Muscle layer of colon (tissue), 2 donors: ENCODE measurements at regions not wholly inside any gene's neighbourhood (a gene's known extent, or its start where the extent isn't known, plus 50 kb on each side); places are given as distances from the start of the nearest gene placed in this dataset.

Experiments used
- H3K27ac ChIP-seq: one replicate; pipeline ENCODE4 v1.7.0; 2013; ENCODE audit warnings: low read depth, mild to moderate bottlenecking, low read length, moderate library complexity
- H3K27me3 ChIP-seq, 2 donors: one replicate each; pipeline ENCODE4 v1.7.0; 2013; ENCODE audit warnings: low read length in 2 of 2, mild to moderate bottlenecking in 2 of 2; ENCODE audit not compliant: insufficient read depth in 2 of 2, control insufficient read depth in 1 of 2
- H3K36me3 ChIP-seq: one replicate; pipeline ENCODE4 v1.7.0; 2013; ENCODE audit warnings: mild to moderate bottlenecking, low read length; ENCODE audit not compliant: insufficient read depth
- H3K4me1 ChIP-seq: one replicate; pipeline ENCODE4 v1.7.0; 2013; ENCODE audit warnings: mild to moderate bottlenecking, low read length; ENCODE audit not compliant: insufficient read depth
- H3K4me3 ChIP-seq, 2 donors: one replicate each; pipeline ENCODE4 v1.7.0; 2013; ENCODE audit warnings: low read length in 2 of 2, low read depth in 1 of 2, mild to moderate bottlenecking in 1 of 2, moderate library complexity in 1 of 2
- H3K9ac ChIP-seq: one replicate; pipeline ENCODE4 v1.7.0; 2013; ENCODE audit warnings: low read length
- H3K9me3 ChIP-seq: one replicate; pipeline ENCODE4 v1.7.0; 2013; ENCODE audit warnings: mild to moderate bottlenecking, low read length
- donor health status: abdominal sarcoma.
- donor health status: Adenocarcinoma of cecum.

DNA sequence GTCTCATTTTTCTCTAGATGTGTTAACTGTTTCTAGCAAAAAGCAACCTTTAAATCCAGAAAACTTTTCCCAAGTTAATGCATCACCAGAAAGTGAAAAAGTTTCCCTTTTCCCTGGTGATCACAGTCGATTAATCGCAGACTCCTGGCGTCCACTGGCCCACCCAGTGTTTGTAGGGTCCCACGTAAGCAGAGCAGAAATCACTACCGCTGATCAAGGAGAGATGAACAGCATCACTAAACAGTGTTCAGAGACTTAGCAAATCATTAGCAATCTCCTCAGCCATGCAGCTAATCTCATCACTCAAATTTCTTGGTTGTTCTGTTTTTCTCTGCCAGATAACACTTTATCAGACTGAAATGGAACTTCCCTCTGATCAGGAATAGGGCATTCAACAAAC lies 184.2 kb downstream of the EFNB2 start:
- H3K36me3 ChIP-seq, result no peaks in the 10 kb centered on the region
- H3K9me3 ChIP-seq, result no peaks in the 10 kb centered on the region
- peaks cover 0 to 7% of the 10 kb centered on the region in 2 donors for H3K27me3 ChIP-seq
- no peak overlapping the region for H3K27ac ChIP-seq
- no peak overlapping the region for H3K9ac ChIP-seq
- H3K4me3 ChIP-seq, result no peak overlapping the region
- H3K4me1 ChIP-seq, result peaks cover 7% of the 10 kb centered on the region

DNA sequence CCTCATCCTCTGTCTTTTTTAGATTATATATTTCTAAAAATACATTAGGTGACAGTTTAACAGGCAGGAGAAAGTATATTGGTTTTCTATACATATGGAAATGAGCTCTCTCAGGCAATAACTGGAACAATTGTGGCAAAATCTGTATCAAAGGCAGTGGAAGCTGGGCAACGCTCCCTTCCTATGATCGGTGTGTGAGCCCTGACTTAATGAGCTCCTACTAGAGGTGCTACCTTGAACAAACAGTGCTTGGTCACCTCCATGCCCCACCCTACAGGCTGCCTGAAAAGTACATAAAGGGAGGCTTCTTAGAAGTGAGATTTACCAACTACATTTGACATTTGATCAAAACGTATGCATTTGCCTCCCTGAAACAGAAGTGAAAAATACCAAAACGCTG lies 185.3 kb downstream of the EFNB2 start:
- H3K27me3 ChIP-seq, result peaks cover 0 to 7% of the 10 kb centered on the region in 2 donors
- no peaks in the 10 kb centered on the region for H3K9me3 ChIP-seq
- peaks cover 7% of the 10 kb centered on the region for H3K4me1 ChIP-seq
- no peaks in the 10 kb centered on the region for H3K36me3 ChIP-seq
- no peak overlapping the region for H3K9ac ChIP-seq
- H3K27ac ChIP-seq, result no peak overlapping the region
- no peak overlapping the region for H3K4me3 ChIP-seq

DNA sequence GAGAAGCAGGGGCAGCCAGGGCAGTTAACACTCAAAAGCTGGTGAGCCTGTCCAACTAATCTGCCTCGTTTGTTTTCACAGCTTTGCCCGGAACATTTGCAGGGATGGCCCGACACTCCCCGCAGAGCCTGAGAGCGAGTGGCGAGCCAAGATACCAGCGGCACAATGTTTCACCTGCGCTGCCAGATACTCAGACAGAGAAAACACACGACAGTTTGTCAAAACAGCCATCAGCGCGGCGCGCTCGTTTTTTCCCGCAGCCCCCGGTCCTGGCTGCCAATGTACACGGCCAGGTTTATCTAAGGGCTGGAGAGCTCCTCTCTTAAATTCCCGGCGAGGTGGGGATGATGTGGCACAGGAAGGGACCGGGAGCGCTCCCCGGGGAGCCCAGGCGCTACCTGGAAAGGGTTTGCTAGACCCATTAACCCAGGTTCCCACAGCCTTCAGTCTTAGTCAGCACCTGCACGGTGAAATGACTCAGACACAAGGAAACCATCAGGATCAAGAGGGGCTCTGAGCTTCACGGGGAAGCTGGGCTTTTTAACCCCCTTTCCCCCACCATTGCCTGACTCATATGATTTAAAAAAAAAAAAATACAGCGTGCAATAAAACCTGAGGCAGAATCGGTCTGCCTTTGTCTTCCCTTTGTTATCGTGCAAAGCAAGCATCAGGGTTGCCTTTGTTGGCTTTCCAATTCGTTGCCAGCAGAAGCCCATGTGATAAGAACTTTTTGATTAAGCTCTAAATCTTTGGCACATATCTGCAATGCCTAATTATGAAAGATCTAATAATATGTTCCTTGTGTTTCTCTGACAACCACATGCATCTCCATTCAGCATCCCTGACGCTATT lies 186.2 kb downstream of the EFNB2 start:
- Histone ChIP-seq H3K36me3 (no peaks in the 10 kb centered on the region), H3K4me1 (peaks cover 12% of the 10 kb centered on the region), H3K9me3 (no peaks in the 10 kb centered on the region), H3K9ac (no peak overlapping the region), H3K27ac (no peak overlapping the region), H3K4me3 (peak overlapping the region; percentile 45 to 63), H3K27me3 (peaks cover 0 to 7% of the 10 kb centered on the region in 2 donors)

DNA sequence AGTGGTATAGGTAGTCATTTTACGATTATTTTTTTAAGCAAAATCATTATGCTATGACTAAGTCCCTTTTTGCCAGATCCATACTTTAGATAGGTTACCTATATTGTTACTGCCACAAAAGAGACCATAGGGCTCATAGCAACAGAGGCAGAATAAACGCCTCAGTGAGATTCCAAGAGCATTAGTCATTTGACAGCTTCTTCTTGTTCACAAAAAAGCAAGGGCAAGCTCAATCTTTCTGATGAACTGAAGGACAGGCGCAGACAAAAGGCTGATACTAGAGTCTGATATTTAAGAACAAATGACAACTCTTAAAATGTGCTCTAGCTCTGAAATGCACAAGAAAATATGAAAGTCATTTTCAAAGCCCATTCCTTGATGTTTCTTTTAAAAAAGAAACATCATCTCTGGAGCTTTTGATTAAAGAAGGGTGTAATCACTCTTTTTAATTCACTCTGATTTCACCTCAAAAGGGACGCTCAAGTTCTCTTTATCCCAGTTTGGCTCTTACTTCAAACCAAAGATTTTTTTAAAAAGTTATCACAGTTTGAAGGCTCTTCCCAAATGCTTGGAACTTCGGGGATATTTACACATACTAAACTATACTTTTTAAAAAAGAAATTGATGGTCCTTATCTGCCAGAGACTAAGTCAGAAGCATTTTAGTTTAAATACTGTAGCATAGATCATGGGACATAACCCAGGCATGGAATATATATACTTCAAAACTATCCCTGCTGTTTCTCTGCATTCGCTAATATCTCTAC lies 187.2 kb downstream of the EFNB2 start:
- H3K27me3 ChIP-seq, result peaks cover 0 to 7% of the 10 kb centered on the region in 2 donors

DNA sequence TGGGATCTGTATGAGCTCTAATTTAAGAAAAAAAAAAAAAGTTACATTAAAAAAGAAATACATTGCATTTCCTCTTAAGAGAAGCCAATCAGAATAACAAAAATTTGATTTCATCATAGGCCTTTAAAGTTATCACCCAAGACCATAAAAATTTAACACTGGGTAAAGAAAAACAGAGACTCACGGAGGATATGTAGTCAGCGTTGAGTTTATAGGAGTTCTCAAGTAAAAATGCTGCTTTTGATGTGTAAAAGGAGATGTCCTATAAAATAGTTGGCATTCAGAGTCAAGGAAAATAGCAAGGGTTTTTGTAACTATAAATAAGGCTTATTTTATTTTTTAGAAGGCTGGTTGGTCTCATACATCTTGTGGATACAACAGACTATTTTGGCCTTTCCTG lies 191.1 kb downstream of the EFNB2 start:
- peaks cover 0 to 3% of the 10 kb centered on the region in 2 donors for H3K27me3 ChIP-seq
- no peak overlapping the region for H3K9ac ChIP-seq
- no peak overlapping the region for H3K27ac ChIP-seq
- H3K4me3 ChIP-seq, result no peak overlapping the region
- H3K4me1 ChIP-seq, result peaks cover 9% of the 10 kb centered on the region
- H3K9me3 ChIP-seq, result peaks cover 6% of the 10 kb centered on the region
- no peaks in the 10 kb centered on the region for H3K36me3 ChIP-seq

More for the DNA sequence above, 187.2 kb downstream of the EFNB2 start:
- no peak overlapping the region for H3K27ac ChIP-seq
- H3K9ac ChIP-seq, result no peak overlapping the region
- no peak overlapping the region for H3K4me3 ChIP-seq
- H3K9me3 ChIP-seq, result no peaks in the 10 kb centered on the region
- peaks cover 12% of the 10 kb centered on the region for H3K4me1 ChIP-seq
- no peaks in the 10 kb centered on the region for H3K36me3 ChIP-seq

DNA sequence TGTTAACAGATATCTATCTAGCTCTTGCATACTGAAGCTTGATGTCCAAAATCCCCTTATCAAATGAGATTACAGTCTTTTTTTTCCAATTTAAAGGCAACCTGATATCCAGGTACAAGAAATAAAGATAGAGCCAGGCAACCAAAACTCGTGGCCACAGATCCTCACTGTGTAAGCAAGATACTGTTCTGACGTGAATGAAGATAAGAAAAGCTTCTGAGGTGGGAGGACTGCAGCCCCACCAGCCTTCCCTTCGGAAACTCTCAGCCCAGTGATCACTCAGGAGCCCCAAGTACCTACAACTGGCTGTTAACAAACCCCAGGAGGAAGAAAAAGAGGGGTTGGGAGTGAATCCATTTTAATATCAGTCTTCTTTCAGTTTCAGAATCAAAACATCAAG lies 191.6 kb downstream of the EFNB2 start:
- Histone ChIP-seq H3K4me3 (no peak overlapping the region), H3K27me3 (no peaks in the 10 kb centered on the region), H3K36me3 (no peaks in the 10 kb centered on the region), H3K9ac (no peak overlapping the region), H3K9me3 (peaks cover 6% of the 10 kb centered on the region), H3K27ac (no peak overlapping the region), H3K4me1 (peaks cover 5% of the 10 kb centered on the region)

DNA sequence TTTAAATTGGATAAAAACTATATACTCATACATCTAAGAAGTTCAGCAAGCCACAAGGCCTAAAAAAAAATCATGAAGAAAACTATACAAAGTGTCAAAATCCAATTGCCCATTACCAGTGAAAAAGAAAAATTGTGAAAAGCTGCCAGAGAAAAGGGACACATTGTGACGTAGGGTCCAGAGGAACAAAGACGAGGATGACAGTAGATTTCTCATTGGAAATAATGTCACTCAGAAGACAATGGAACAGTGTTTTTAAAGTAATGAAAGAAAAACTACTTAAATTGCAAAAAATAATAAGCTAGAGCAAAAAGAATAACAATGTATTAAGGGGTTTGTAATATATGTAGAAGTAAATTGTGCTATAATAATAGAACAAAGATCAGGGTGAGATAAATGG lies 195.2 kb downstream of the EFNB2 start:
- Histone ChIP-seq H3K36me3 (no peaks in the 10 kb centered on the region), H3K27ac (no peak overlapping the region), H3K4me3 (no peak overlapping the region), H3K27me3 (no peaks in the 10 kb centered on the region), H3K9me3 (peaks cover 6% of the 10 kb centered on the region), H3K4me1 (peaks cover 5% of the 10 kb centered on the region), H3K9ac (no peak overlapping the region)

DNA sequence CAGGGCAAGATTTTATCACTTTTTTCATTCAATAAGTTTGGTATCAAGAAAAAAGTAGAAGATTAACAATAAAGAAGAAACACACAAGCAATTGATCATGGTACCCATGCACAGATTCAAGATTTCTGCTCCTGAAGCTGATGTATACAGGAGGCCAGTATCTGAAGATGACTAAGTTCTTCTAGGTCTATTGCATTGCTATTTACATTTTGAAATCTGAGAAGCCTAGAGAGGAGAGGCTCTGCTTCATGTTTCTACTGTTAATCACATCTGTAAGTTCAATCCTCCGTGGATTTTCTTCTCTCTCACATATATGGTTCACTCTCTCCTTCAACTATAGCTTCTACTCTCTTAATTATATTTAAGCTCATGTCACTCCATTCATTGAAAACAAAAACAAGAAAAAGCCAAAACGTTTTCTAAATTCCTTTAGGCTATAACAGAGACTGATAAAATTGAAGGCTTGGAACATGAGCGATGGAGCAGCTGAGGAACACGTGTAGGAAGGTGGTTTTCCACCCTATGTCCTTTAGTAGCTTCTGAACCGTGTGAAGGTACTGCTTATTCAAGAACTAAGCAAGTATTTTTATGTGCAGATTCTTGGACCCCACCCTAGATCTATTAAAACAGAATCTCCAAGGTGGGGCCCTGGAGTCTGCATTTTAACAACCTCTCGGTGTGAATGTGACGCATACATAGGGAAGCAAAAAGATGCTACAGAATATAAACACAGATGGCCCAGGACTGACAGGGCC lies 198.2 kb downstream of the EFNB2 start:
- H3K9ac ChIP-seq, result no peak overlapping the region
- no peaks in the 10 kb centered on the region for H3K36me3 ChIP-seq

DNA sequence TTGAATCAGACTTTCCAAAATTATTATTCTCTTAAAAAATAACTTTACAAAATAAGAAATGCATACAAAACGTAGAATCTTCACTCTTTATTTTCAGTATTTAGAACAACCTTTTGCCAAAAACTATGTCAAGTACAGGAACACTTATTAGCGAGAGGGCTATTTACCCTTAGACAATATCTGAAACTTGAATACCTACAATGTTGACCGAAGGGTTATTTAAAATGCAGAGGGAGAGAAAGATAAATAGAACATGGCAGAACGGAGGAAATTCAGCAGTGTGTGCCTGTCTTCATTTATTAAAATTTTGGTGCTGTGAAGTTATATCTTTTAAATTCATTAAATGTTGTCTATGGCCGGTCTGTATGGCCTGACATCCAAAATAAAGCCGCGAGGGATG lies 198.8 kb downstream of the EFNB2 start:
- no peak overlapping the region for H3K27ac ChIP-seq
- H3K9me3 ChIP-seq, result peaks cover 6% of the 10 kb centered on the region
- H3K4me3 ChIP-seq, result no peak overlapping the region
- H3K4me1 ChIP-seq, result no peaks in the 10 kb centered on the region
- no peaks in the 10 kb centered on the region for H3K36me3 ChIP-seq
- H3K27me3 ChIP-seq, result no peaks in the 10 kb centered on the region
- H3K9ac ChIP-seq, result no peak overlapping the region

More for the DNA sequence above, 198.2 kb downstream of the EFNB2 start:
- H3K9me3 ChIP-seq, result peaks cover 6% of the 10 kb centered on the region
- H3K4me1 ChIP-seq, result no peaks in the 10 kb centered on the region
- H3K27me3 ChIP-seq, result no peaks in the 10 kb centered on the region
- no peak overlapping the region for H3K4me3 ChIP-seq
- no peak overlapping the region for H3K27ac ChIP-seq

DNA sequence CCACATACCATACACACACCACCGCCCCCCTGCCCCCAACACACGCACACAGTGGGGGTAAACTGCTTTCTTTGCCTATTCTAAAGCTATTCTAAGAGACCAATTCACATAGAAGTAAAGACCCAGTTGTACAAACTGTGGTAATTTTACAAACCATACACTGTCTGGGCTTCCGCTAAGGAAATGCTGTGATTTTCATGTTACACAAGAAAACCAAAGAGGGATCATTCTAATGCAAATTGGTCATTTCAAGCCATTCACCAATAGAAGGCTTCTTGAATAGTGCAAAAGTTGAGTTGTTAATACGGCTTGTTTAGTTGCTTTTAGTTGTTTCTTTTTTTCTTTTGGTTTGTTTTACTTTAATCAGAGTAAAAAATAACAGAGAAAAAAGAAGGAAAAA lies 202.8 kb downstream of the EFNB2 start:
- Histone ChIP-seq H3K9me3 (no peaks in the 10 kb centered on the region), H3K27ac (no peak overlapping the region), H3K27me3 (no peaks in the 10 kb centered on the region), H3K4me1 (no peaks in the 10 kb centered on the region), H3K9ac (no peak overlapping the region), H3K4me3 (no peak overlapping the region), H3K36me3 (no peaks in the 10 kb centered on the region)

DNA sequence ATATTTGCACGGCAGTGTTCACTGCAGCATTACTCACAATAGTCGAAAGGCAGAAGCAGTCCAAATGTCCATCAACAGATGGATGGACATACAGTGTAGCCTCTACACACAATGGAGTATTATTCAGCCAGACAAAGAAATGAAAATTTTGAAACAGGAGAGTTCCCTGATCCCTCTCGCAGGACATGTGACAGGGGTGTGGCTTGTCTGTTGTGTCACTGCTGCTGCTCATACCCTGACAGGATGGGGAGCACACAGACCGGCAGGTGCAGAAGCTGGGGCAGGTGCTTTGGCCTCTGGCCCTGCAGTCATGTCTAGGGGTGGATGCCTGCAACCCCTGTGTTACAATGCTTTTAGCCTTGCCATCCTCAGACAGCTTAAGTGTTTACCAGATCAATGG lies 204.3 kb downstream of the EFNB2 start:
- no peaks in the 10 kb centered on the region for H3K9me3 ChIP-seq
- no peaks in the 10 kb centered on the region for H3K27me3 ChIP-seq
- no peak overlapping the region for H3K27ac ChIP-seq
- H3K9ac ChIP-seq, result no peak overlapping the region
- H3K4me3 ChIP-seq, result no peak overlapping the region
- H3K36me3 ChIP-seq, result no peaks in the 10 kb centered on the region
- no peaks in the 10 kb centered on the region for H3K4me1 ChIP-seq
